ENCODE measurements at regions not wholly inside any gene's neighbourhood (a gene's known extent, or its start where the extent isn't known, plus 50 kb on each side); places are given as distances from the start of the nearest gene placed in this dataset.
A peak's percentile ranks its signal among the peaks of the same experiment; 100 is the strongest.

- DNase-seq (ENCODE audit: low spot score): no peak
Measured at GRCh38 chr4:62896721-62897120, 1512.5 kb downstream of the TECRL start.

DNA sequence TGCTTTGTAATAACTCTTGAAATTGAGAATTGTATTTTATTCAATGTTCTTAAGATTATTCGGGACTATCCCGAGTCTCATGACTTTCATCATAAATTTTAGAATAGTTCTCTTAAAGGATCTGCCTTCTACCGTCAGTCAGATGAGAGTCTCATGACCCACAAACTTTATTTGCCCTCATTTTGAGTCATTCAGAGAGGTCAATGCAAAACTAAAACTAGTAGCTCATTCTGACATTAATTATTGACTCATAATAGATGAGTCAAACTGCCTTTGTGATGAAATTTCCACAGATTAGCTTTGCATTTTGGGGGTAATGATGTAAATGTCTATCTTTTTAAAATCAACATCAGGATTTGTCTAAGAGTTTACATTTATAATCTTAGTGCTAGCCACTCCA, 1527.3 kb downstream of the TECRL start:
- DNase-seq (ENCODE audit: low spot score): no peak

GRCh38 chr4:62881210-62881609, 1528.0 kb downstream of the TECRL start:
- DNase-seq (ENCODE audit: low spot score): no peak

GRCh38 chr4:62872856-62873255, 1536.4 kb downstream of the TECRL start:
- DNase-seq (ENCODE audit: low spot score): no peak

- DNase-seq (ENCODE audit: low spot score): no peak
Measured at GRCh38 chr4:62871078-62871477, 1538.2 kb downstream of the TECRL start.

GRCh38 chr4:62870451-62870850, 1538.8 kb downstream of the TECRL start:
- DNase-seq (ENCODE audit: low spot score): no peak

DNA sequence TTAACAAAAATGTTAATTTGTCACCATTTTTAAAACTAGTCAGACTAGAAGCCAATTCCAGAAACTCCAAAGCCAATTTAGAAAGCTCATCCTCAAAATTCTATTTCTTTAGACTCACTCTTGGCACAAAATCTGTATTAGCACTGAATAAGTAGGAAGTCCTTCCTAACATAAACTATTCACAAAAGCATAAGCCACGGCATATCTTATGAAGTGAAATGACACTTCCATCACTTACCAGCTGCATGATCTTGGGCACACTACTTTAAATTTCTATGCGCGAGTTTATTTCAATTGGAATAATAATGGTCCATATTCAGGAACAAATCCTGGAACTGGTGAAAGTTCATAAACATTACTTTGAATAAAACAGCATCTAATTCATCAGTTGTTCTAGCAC, 1544.0 kb downstream of the TECRL start:
- no peak for DNase-seq (ENCODE audit: low spot score)

GRCh38 chr4:62849696-62850095, 1559.6 kb downstream of the TECRL start:
- no peak for DNase-seq (ENCODE audit: low spot score)

DNA sequence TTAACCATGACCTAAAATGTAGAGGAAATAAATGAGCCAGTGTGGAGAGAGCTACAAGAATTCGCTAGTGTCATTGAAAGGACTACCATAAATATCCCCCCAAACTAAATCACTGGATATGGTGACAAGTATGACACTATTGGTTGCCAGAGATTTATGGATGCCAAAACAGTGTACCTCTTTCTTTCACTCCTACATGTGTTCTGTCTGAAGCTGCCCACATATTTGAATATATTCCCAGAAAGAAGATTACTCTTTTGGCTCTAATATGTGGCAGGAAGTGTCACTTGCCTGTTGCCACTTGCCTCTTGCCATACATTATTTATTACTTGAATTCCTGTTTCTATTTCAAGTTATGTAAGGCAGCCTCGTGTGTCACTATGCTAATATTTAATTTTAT, 1573.6 kb downstream of the TECRL start:
- DNase-seq (ENCODE audit: low spot score): no peak

GRCh38 chr4:62822306-62822705, 1586.9 kb downstream of the TECRL start:
- no peak for DNase-seq (ENCODE audit: low spot score)

DNA sequence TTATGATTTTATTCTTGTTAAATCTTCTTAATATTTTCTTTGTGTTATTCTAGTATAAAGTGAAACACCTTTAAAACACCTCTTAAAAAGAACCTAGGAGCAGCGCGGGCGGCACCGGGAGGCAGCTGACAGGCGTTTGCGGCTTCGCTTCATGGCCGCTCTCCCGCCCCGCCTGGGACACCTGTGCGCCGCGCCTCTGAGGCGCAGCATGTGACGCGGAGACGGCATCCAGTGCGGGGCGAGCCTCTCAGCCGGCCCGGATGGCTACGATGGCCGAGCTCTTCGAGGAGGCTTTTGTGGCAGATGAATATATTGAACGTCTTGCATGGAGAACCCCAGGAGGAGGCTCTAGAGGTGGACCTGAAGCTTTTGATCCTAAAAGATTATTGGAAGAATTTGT, 1592.7 kb downstream of the TECRL start:
- DNase-seq (ENCODE audit: low spot score): no peak

DNA sequence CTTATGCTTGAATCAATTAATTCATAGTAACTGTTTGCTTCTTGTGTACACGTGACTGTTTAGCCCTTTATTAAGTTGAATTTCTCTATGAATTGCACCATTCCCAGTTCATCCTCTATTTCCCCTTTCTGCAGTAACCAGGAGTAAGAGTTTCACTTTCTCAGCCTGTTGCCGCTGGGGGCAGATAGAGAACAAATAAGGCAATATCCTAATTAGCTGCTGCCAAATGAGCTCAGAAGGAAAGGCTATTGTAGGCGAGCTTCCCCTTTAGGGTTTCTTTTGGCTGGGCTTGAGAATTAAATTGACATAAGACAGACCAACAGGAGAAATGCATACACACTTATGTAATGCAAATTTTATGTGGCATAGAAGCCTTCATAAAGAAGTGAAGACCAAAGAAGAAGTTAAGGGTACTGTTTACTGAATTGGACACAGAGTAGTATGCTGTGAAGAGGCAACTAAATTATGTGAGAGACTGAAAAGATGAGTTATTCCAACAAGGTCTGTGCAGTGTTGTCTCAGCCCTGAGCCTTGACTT, 1594.7 kb downstream of the TECRL start:
- DNase-seq (ENCODE audit: low spot score): no peak

GRCh38 chr4:62806816-62807215, 1602.4 kb downstream of the TECRL start:
- no peak for DNase-seq (ENCODE audit: low spot score)

GRCh38 chr4:62804075-62804474, 1603.9 kb downstream of the ADGRL3 start:
- DNase-seq (ENCODE audit: low spot score): no peak

DNA sequence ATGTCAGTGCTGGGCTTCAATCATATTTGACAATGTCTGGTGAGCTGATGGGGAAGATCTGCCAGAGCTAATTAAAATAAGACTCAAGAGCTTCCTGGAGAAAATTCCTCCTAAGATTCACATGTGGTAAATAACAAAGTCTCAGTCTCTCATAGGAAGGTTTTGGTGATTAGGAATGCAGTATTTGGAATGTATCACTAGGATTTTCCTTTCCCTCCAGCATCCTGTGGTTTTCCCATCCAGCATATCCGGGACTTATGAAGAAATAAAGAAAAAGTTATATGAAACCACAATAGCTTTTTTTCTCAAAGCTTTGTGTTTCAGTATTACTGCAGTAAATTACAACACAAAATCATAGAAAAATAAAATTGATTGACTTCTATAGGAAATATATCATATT, 1597.1 kb downstream of the ADGRL3 start:
- no peak for DNase-seq (ENCODE audit: low spot score)

- DNase-seq (ENCODE audit: low spot score): no peak
Measured at GRCh38 chr4:62791386-62791785, 1591.3 kb downstream of the ADGRL3 start.

DNA sequence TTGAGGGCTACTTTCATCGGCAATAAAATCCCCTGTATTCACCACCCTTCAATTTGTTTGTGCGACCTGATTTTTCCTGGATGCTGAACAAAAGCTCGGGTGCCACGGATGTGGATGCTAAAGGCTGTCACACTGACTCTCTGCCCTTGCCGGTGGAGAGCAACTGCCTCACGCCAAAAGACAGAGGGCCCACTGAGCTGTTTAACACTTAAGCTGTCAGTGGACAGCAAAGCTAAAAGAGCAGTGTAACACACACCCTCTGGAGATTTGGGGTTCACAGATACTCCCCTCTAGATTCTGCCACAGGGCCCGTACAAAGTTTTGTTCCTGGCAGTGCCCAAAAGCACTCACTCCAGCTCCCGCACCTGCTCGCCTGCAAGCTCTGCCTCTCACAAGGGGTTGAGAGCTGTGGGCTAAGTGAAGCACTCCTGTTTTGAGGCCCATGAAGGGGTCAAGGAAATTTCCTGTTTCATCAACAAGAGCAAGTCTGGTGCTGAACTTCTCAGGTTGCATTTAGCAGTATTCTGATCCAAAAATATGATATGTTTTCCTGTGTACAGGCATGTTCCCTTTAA, 1571.9 kb downstream of the ADGRL3 start:
- DNase-seq (ENCODE audit: low spot score): no peak

DNA sequence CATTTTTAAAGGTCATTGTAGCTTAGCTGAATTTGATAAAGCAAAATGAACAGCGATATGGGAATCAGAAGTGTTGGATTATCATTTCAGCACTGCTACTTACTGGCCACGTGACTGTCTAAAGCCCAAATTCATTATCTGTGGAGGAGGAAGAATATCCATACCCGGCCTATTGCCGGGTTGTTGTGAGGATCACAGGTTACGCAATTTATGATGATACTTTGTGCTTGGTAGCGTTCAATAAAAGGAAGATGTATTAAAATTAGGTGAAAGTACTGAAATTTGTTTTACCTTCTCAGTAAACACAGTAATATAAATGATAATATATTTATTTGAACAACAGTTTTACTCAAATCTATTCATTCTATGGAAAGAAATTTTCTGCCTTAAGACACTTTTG, 1540.2 kb downstream of the ADGRL3 start:
- DNase-seq (ENCODE audit: low spot score): no peak

GRCh38 chr4:62717154-62717553, 1517.0 kb downstream of the ADGRL3 start:
- DNase-seq (ENCODE audit: low spot score): no peak

DNA sequence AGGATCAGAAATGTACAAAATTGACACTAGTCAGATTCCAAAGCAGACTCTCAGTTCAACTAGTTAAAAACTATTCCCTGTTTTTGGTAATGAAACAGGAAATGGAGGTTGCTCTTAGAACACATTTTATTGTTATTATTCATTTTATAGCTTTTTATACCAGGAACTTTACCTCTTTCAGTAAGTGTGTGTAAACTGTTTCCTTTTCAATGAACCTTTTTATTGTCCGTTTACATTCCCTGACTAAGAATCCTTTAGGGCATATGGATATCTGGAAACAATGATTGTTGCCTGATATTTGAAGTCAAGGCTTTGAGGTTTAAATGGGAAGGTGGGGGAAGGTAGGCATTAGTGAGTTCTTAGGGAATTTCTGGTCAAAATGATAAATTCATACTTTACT, 1511.4 kb downstream of the ADGRL3 start:
- no peak for DNase-seq (ENCODE audit: low spot score)

DNA sequence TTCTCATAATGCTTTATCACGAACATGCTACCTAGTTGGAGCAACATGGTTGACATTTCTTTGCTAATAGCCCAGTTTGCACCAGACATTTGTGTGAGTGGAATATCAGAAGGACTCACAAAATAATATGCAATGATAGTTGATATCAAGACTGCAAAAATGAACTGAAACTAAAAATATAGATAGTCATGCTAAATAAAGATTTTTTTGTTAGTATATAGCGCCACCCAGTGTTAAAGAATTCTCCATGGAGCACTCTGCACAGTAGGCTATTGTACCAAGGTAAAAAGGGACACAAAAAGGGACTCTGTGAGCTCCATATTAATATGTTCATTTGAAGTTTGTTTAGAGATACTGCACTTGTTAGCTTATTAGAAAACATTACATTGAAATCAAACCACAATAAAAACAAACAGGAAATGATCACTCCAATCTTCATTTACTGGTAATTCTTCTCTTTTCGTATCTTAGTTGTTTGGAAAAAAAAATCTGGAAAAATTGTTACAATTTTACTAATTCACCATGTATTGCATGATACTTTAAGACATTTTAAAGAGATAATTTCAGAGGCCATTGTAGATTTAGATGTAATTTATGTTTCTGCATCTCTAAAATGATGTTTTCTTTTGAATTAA, 1509.6 kb downstream of the ADGRL3 start:
- peak; percentile 48 for DNase-seq (ENCODE audit: low spot score)

GRCh38 chr4:62706423-62706822, 1506.3 kb downstream of the ADGRL3 start:
- no peak for DNase-seq (ENCODE audit: low spot score)

DNA sequence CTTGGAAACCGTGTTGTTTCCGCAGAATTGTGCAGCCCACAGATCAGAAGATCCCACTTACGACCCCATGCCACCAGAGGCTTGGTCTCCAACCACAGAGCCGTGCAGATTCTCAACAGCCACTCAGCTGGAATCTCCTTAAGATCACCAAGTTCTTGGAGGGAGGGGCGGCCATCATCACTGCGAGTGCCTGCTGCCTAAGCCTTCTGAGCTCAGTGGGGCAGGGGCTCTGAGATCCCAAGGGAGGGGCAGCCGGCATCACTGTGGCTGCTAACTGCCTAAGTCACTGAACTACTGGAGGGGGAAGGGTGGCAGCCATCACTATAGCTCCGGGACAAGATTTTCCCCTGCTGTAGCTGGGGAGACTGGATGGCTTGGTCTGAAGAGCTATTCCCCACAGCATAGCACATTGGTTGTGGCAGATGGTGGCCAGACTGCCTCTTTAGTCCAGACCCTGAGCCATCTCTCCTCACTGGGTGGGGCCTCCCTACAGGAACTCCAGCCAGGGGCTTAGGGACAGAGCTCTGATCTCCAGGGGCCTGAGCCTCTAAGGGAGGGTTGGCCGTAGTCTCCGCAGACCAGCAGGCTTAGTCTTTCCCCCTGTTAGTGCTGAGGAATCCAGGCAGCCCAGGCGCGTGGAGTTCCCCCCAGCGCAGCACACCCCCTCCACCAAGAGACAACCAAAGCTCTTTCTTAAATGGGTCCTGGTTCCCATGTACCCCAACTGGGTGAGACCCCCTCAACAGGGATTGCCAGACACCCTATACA, 1483.9 kb downstream of the ADGRL3 start:
- no peak for DNase-seq (ENCODE audit: low spot score)

All from cerebellar cortex (tissue), 1 donor.